ENCODE measurements at regions not wholly inside any gene's neighbourhood (a gene's known extent, or its start where the extent isn't known, plus 50 kb on each side); places are given as distances from the start of the nearest gene placed in this dataset.

DNA sequence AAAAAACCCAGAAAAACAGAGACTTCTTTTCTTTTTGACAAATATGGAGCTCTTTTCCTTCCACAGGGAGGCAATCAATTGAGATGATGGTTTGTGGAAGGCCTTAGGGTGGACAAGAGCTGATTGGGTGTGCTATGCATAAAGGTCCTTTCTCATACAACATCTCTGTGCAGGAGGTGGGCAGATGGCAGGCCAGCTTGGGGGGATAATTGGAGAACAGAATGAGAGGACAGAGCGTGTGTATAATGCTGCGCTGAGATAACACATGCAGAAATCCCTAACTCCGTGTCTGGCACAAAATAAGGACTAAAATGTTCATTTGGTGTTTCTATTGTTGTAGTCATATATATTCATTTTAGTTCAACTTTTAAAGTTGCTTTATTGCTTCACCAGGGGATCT, 159.0 kb upstream of the MEF2C start:
- DNase-seq (ENCODE audit: low read depth in 4 of 6, low spot score in 6 of 6) = peak in 1 of 6 donors; percentile 64
- H3K9me3 ChIP-seq (ENCODE audit: control insufficient read depth, insufficient read depth, low read length) = no peaks in the 10 kb centered on the region
- H3K36me3 ChIP-seq (ENCODE audit: control insufficient read depth, insufficient read depth, low read length) = no peaks in the 10 kb centered on the region
- H3K4me3 ChIP-seq (ENCODE audit: low read depth, low read length) = no peak overlapping the region
- no peaks in the 10 kb centered on the region for H3K27me3 ChIP-seq (ENCODE audit: control insufficient read depth, insufficient read depth, low read length)
- H3K4me1 ChIP-seq (ENCODE audit: control insufficient read depth, insufficient read depth, low read length) = peaks cover 4% of the 10 kb centered on the region
- H3K27ac ChIP-seq (ENCODE audit: low read depth, low read length) = no peak overlapping the region
- WGBS (ENCODE audit: insufficient coverage) = no CpG with 5 or more reads among the region's 3 CpGs

DNA sequence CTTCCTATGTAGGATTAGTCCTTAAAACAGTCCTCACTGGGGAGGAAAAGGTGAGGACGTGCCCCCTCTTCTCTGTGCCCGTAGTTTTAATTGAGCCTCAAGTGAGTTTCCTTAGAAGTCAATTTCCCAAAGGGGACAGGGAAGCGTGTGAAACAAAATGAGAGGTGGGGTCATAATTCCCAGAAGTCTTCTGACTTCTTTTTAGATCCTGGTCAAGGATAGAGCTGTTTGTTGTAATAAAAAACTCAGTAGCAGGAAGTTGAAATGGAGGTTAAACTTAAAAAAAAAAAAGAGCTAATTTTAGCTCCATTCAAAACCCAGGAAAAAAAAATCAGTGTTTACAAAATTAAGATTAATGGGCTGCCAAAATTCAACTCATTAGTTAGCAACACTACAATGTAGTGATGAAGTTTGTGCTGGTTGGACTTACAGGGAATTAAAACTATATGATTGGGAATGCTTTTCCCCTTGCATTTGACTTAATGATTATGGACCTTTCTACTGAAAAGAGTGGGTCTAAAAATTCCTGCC, 158.3 kb upstream of the MEF2C start:
- peaks cover 4% of the 10 kb centered on the region for H3K4me1 ChIP-seq (ENCODE audit: control insufficient read depth, insufficient read depth, low read length)
- no peaks in the 10 kb centered on the region for H3K9me3 ChIP-seq (ENCODE audit: control insufficient read depth, insufficient read depth, low read length)
- 63% methylated on average over 1 of the region's 3 CpGs for WGBS (ENCODE audit: insufficient coverage)
- DNase-seq (ENCODE audit: low read depth in 4 of 6, low spot score in 6 of 6) = no peak
- no peaks in the 10 kb centered on the region for H3K36me3 ChIP-seq (ENCODE audit: control insufficient read depth, insufficient read depth, low read length)
- H3K27ac ChIP-seq (ENCODE audit: low read depth, low read length) = no peak overlapping the region
- H3K4me3 ChIP-seq (ENCODE audit: low read depth, low read length) = no peak overlapping the region
- no peaks in the 10 kb centered on the region for H3K27me3 ChIP-seq (ENCODE audit: control insufficient read depth, insufficient read depth, low read length)

GRCh38 chr5:89036704-89037489, 153.9 kb upstream of the MEF2C start:
- H3K4me3 ChIP-seq (ENCODE audit: low read depth, low read length) = no peak overlapping the region
- no peaks in the 10 kb centered on the region for H3K4me1 ChIP-seq (ENCODE audit: control insufficient read depth, insufficient read depth, low read length)
- peak overlapping the region; percentile 20 for H3K27ac ChIP-seq (ENCODE audit: low read depth, low read length)
- DNase-seq (ENCODE audit: low read depth in 4 of 6, low spot score in 6 of 6) = peak in 1 of 6 donors; percentile 15
- H3K9me3 ChIP-seq (ENCODE audit: control insufficient read depth, insufficient read depth, low read length) = no peaks in the 10 kb centered on the region
- no peaks in the 10 kb centered on the region for H3K27me3 ChIP-seq (ENCODE audit: control insufficient read depth, insufficient read depth, low read length)
- no peaks in the 10 kb centered on the region for H3K36me3 ChIP-seq (ENCODE audit: control insufficient read depth, insufficient read depth, low read length)
- WGBS (ENCODE audit: insufficient coverage) = 76% methylated on average over 3 of the region's 8 CpGs

GRCh38 chr5:89036166-89036565, 153.2 kb upstream of the MEF2C start:
- DNase-seq (ENCODE audit: low read depth in 4 of 6, low spot score in 6 of 6) = no peak
- Histone ChIP-seq H3K4me1 (ENCODE audit: control insufficient read depth, insufficient read depth, low read length) (no peaks in the 10 kb centered on the region), H3K9me3 (ENCODE audit: control insufficient read depth, insufficient read depth, low read length) (no peaks in the 10 kb centered on the region), H3K36me3 (ENCODE audit: control insufficient read depth, insufficient read depth, low read length) (no peaks in the 10 kb centered on the region), H3K27me3 (ENCODE audit: control insufficient read depth, insufficient read depth, low read length) (no peaks in the 10 kb centered on the region), H3K4me3 (ENCODE audit: low read depth, low read length) (no peak overlapping the region), H3K27ac (ENCODE audit: low read depth, low read length) (no peak overlapping the region)
- WGBS (ENCODE audit: insufficient coverage) = 100% methylated on average over 1 of the region's 6 CpGs

DNA sequence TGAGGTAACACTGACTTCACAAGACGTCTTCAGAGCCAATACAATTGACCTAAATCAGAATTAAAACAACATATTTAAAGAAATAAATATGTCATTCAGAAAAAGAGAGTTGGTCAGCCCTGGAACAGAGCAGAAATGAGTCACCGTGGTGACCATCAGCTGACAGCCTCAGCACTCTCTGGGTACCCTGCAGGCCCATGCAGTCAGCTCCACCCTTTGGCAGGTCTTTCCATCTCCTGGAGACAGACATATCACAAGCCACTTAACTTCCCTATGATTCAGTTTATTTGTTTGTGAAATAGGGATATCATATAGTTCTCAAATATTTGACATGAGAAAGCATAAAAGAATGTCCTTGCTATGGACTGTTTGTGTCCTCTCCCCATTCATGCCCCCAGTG, 151.6 kb upstream of the MEF2C start:
- Histone ChIP-seq H3K36me3 (ENCODE audit: control insufficient read depth, insufficient read depth, low read length) (no peaks in the 10 kb centered on the region), H3K4me1 (ENCODE audit: control insufficient read depth, insufficient read depth, low read length) (no peaks in the 10 kb centered on the region), H3K4me3 (ENCODE audit: low read depth, low read length) (no peak overlapping the region), H3K27me3 (ENCODE audit: control insufficient read depth, insufficient read depth, low read length) (no peaks in the 10 kb centered on the region), H3K9me3 (ENCODE audit: control insufficient read depth, insufficient read depth, low read length) (no peaks in the 10 kb centered on the region), H3K27ac (ENCODE audit: low read depth, low read length) (no peak overlapping the region)
- WGBS (ENCODE audit: insufficient coverage) = 100% methylated on average over 1 of the region's 2 CpGs
- DNase-seq (ENCODE audit: low read depth in 4 of 6, low spot score in 6 of 6) = no peak

DNA sequence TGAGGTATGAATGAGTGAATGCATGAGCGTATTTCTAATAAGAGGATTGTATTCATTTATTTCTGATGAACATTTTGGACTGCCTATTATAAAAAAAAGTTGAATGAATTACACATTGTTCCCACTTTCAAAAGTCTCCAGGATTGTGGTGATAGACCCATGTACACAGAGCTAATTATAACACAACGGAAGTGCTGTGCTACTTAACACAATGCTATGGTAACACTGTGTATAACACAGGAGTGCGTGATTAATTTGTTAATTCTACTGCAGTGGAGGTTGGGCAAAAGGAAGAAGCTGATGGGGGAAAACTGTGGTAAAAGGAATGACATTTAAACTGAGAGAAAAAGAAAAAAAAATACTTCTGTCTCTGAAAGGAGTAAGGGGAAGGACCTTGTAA, 147.8 kb upstream of the MEF2C start:
- Histone ChIP-seq H3K36me3 (ENCODE audit: control insufficient read depth, insufficient read depth, low read length) (no peaks in the 10 kb centered on the region), H3K4me3 (ENCODE audit: low read depth, low read length) (no peak overlapping the region), H3K27me3 (ENCODE audit: control insufficient read depth, insufficient read depth, low read length) (no peaks in the 10 kb centered on the region), H3K9me3 (ENCODE audit: control insufficient read depth, insufficient read depth, low read length) (no peaks in the 10 kb centered on the region), H3K4me1 (ENCODE audit: control insufficient read depth, insufficient read depth, low read length) (no peaks in the 10 kb centered on the region), H3K27ac (ENCODE audit: low read depth, low read length) (no peak overlapping the region)
- WGBS (ENCODE audit: insufficient coverage) = 80% methylated on average over 1 of the region's 3 CpGs
- no peak for DNase-seq (ENCODE audit: low read depth in 4 of 6, low spot score in 6 of 6)

DNA sequence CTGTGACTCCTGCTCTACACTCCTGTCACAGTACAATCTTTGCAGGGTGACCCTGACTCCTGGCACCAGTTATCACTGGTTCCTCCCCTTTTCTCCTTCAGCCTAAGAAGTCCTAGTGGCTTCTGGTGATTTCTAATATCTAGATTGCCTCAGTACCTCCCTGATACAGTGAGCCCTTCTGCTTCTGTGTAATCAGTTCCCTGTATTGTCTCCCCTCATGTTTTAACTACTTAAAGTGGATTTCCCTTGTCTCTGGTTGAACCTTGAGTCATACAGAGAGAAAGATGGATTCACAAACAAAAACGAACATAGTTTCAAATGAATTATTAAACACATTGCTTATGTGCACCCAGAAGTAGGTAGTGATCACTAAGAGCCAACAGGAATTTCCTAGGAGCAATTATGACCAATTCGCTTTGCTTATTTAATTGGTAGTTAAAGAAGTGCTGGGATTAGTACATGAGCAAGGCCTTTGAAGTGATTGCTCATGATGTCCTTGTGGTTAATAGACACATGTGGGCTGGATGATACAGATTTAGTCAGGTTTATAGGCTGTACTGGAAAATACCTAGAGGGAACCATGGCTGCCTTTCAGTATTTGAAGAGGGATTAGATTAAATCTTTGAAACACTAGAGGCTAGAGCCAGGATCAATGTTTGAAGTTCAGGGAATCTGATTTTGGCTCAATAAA, 145.8 kb upstream of the MEF2C start:
- Histone ChIP-seq H3K27ac (ENCODE audit: low read depth, low read length) (no peak overlapping the region), H3K4me1 (ENCODE audit: control insufficient read depth, insufficient read depth, low read length) (no peaks in the 10 kb centered on the region), H3K9me3 (ENCODE audit: control insufficient read depth, insufficient read depth, low read length) (no peaks in the 10 kb centered on the region), H3K36me3 (ENCODE audit: control insufficient read depth, insufficient read depth, low read length) (no peaks in the 10 kb centered on the region), H3K27me3 (ENCODE audit: control insufficient read depth, insufficient read depth, low read length) (no peaks in the 10 kb centered on the region), H3K4me3 (ENCODE audit: low read depth, low read length) (no peak overlapping the region)
- WGBS (ENCODE audit: insufficient coverage) = 100% methylated on average over 1 of the region's 2 CpGs
- no peak for DNase-seq (ENCODE audit: low read depth in 4 of 6, low spot score in 6 of 6)

- H3K27me3 ChIP-seq (ENCODE audit: control insufficient read depth, insufficient read depth, low read length) = no peaks in the 10 kb centered on the region
- no peak overlapping the region for H3K4me3 ChIP-seq (ENCODE audit: low read depth, low read length)
- H3K4me1 ChIP-seq (ENCODE audit: control insufficient read depth, insufficient read depth, low read length) = no peaks in the 10 kb centered on the region
- no CpG with 5 or more reads among the region's 3 CpGs for WGBS (ENCODE audit: insufficient coverage)
- H3K9me3 ChIP-seq (ENCODE audit: control insufficient read depth, insufficient read depth, low read length) = no peaks in the 10 kb centered on the region
- H3K36me3 ChIP-seq (ENCODE audit: control insufficient read depth, insufficient read depth, low read length) = no peaks in the 10 kb centered on the region
- no peak overlapping the region for H3K27ac ChIP-seq (ENCODE audit: low read depth, low read length)
- peak in 1 of 6 donors; percentile 17 for DNase-seq (ENCODE audit: low read depth in 4 of 6, low spot score in 6 of 6)
These were observed 141.1 kb upstream of the MEF2C start for GRCh38 chr5:89024045-89024444.

- peak in 1 of 6 donors; percentile 76 for DNase-seq (ENCODE audit: low read depth in 4 of 6, low spot score in 6 of 6)
- H3K4me3 ChIP-seq (ENCODE audit: low read depth, low read length) = no peak overlapping the region
- H3K9me3 ChIP-seq (ENCODE audit: control insufficient read depth, insufficient read depth, low read length) = no peaks in the 10 kb centered on the region
- no peak overlapping the region for H3K27ac ChIP-seq (ENCODE audit: low read depth, low read length)
- H3K36me3 ChIP-seq (ENCODE audit: control insufficient read depth, insufficient read depth, low read length) = no peaks in the 10 kb centered on the region
- WGBS (ENCODE audit: insufficient coverage) = no CpG with 5 or more reads among the region's 4 CpGs
- no peaks in the 10 kb centered on the region for H3K27me3 ChIP-seq (ENCODE audit: control insufficient read depth, insufficient read depth, low read length)
- no peaks in the 10 kb centered on the region for H3K4me1 ChIP-seq (ENCODE audit: control insufficient read depth, insufficient read depth, low read length)
These were observed 138.1 kb upstream of the MEF2C start for GRCh38 chr5:89020926-89021610.
